Right kidney (tissue), 1 donor: ENCODE measurements at regions not wholly inside any gene's neighbourhood (a gene's known extent, or its start where the extent isn't known, plus 50 kb on each side); places are given as distances from the start of the nearest gene placed in this dataset.
"Not testable (repeated sequence)": the region's sequence is repeated elsewhere in the genome, so short reads cannot be mapped to it uniquely, and the experiment has no call there.

ENCODE experiments used
- DNase-seq: peaks from one replicate; pipeline ENCODE4 v3.0.0-alpha.2; 2016

DNA sequence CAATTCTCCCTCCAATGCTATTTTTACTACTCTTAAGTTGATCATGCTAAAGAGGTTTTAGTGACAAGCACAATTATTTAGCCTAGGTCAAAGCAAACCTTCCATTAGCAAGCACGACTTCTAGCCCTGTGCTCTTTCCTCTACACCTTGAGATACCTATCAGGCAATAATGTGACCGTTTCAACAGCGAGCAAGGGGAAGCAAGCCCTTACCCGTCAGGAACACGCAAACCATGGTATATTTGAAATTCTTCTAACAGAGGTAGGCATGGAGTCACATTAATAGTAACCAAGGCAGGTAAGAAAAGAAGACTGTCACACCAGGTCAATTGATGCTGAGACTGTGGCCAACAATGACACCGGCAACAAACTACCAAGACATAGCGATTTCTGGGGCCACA is 68.9 kb upstream of the VGLL4 start:
- DNase-seq = no peak

DNA sequence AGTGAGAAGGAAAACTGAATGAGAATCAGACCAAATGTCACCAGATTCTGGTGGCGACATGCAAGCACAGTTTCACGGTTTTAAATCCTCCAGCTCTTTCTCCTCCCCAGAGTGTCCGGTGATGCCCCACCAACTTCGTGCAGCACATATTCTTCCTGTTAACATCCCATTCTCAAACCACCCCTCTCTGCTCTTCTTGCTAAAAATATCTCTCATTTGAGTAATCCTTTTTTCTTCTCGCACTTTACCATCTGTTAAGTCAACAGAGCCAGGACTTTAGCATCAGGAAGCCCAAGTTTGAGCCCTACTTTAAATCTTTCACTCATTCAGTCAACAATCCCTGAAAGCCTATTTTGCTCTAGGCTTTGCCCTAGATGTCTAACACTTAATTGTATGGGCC is 68.2 kb upstream of the VGLL4 start:
- no peak for DNase-seq

DNA sequence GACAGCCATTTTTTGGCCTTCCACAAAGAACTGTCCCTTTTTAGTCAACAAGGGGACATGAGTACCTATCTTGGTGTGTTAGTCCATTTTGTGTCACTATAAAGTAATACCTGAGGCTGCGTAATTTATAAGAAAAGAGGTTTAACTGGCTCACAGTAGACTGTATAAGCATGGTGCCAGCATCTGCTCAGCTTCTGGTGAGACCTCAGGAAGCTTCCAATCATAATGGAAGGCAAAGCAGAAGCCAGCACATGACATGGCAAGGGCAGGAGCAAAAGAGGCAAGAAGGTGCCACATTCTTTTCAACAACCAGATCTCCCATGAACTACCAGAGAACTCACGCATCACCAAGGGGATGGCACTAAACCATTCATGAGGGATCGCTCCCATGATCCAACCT is 66.1 kb upstream of the VGLL4 start:
- DNase-seq = no peak

DNA sequence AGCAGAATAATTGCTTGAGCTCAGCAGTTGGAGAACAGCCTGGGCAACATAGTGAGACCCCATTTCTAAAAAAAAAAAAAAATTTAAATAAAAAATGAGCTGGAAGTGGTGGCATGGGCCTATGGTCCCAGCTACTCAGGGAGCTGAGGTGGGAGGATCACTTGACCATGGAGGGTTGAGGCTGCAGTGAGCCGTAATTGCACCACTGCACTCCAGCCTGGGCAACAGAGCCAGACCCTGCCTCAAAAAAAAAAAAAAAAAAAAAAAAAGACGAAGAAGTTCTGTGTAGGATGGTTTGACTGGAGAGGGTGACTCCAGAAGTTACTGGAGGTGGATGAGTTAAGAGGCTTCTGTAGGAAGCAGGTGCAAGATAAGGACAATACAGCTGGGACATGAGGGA is 63.4 kb upstream of the VGLL4 start:
- not testable (repeated sequence) for DNase-seq

DNA sequence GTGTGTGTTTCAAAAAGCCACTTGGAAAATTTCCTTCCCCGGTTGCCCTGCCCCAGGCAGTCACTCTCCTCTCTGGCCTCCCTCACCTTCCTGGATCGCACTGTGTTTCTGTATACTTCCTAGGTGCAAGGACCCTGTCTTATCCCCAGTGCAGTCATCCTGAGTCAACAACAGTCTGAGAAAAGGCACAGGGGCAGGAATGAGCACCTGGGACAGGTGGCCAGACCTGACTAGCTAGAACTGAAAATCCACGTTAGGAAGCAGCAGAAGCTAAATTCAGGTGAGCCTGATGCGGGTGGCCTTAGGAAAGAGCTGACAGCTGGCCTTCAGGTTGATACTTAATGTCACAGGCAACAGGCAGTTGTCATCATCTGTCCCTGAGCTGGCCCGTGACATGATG is 62.9 kb upstream of the VGLL4 start:
- DNase-seq = no peak

DNA sequence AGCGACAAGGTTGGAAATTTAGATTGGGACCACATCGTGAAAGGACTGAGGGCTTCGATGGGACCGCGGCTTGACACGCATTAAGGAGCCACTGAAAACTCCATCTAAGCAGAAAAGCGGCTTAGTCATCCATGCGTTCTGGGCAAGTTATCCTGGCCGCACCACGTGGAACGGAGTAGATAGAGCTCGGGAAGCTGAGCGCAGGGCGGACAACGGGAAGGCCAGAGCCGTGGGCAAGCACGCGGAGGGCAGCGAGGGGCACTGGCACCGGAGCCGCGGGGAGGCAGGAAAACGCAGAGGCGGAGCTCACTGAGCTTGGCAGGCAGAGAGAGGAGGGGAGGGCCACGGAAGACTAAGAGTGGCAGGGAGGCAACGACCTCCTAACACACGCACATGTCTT is 61.3 kb upstream of the VGLL4 start:
- no peak for DNase-seq

DNA sequence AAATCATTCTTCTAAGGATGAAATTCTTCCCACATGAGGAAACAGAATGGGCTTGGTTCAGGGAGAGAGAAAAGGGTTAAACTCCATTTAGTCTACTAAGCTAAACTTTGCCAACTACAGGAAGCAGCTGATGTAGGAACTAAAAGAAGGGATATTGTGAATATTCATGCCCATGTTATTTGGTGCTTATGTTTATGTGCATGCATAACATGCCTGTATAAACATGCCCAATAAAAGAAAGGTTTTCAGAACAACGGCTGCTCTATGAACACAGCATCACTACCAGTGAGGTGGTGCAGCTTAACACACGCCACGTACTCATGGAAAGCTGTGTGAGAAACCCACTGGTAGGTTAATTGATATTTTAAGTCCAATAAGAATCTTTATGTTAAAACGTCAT is 59.4 kb upstream of the VGLL4 start:
- DNase-seq = no peak

DNA sequence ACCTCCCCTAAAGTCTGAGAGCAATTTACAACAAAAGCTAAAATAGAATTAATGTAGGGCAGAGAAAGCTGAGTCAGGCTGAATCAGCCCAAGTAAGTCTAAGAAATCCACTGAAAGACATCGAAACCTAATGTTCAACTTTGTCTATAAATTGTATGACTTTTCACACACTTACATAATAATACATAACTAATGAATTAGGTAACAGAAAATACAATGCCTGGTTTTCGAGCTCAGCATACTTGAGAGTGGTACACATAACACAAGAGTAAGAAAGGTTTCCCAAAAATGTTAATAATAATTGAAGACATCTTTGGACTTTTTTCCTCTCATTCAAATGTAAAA is 55.3 kb upstream of the VGLL4 start:
- no peak for DNase-seq

DNA sequence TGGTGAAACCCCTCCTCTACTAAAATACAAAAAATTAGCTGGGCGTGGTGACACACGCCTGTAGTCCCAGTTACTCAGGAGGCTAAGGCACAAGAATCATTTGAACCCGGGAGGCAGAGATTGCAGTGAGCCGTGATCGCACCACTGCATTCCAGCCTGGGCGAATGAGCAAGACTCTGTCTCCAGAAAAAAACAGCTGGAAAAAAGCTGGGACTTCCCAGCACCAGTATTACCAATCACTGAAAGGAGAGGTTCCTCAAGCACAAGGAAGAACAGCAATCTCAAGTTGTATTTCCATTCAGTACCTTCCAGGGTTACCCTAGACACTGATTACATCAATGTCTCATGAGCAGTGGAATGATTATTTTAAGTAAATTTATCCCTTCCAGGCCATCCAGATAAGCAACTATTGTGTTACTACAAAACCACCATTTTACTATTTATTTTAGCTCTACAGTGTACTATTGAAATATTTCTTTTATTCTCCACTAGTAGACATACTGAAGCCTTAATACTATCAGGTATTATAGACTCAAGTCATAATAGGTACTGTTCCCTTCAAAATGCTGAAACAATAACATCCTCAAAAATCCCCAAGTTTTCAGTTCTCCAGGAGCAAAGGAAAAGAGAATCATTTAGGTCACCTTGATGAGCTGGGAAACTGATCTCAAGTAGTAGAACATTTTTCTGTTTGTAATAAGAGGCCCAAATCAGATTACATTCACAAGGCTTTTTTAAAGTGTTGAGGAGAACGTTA is 54.8 kb upstream of the VGLL4 start:
- DNase-seq = no peak

DNA sequence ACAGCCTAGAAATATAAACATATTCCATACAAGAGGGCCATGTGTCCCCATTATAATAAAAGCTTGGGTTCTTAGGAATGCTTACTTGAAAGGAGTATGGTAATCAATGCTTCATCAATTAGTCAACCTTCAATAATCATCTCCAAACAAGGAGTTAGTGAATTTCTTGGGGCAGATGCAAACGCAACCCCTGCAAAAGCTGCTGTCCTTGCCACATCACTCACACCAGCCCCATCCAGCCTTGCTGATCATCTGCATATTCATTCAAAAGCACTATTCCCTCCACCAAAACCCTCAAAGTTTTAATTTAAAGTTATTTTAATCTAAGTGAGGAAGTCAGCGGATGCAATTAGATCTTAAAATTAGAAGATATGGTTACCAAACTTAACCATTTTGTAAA is 54.0 kb upstream of the VGLL4 start:
- no peak for DNase-seq

DNA sequence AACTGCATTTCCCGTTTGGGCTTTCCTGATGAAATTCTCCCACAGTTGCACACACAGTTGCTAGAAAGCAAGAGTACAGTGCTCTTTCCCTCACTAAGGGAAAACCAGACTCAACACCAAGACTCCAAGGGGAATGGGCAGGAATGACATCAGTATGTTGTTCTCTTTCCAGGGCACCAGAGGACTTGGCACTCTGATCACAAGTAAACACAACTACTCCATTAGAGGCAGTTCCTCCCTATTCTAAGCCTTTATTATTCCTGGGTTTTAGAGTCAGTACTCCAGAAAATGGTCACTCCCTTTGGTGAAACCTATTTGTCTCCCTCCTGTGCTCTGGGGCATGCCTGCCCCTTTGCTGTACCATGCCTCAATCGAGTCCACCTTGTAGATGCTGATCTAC is 52.3 kb upstream of the VGLL4 start:
- DNase-seq = no peak
